ENCODE measurements at regions not wholly inside any gene's neighbourhood (a gene's known extent, or its start where the extent isn't known, plus 50 kb on each side); places are given as distances from the start of the nearest gene placed in this dataset.

- no peak for TF ChIP-seq CTCF (IDR thresholded peaks at IDR 0.05; ENCODE audit: low read depth, low read length)
- TF ChIP-seq EZH2phosphoT487 (IDR thresholded peaks at IDR 0.05; ENCODE audit: low read depth) = no peak
Measured at GRCh38 chr10:128339753-128340152, 213.5 kb upstream of the MKI67 start.

Measured in OCI-LY3 (cell line).